HPDE6-E6E7 (cell line): ENCODE measurements at regions not wholly inside any gene's neighbourhood (a gene's known extent, or its start where the extent isn't known, plus 50 kb on each side); places are given as distances from the start of the nearest gene placed in this dataset.
A peak's percentile ranks its signal among the peaks of the same experiment; 100 is the strongest.

Experiments
- DNase-seq: peaks from one replicate; pipeline ENCODE4 v3.0.0; 2011; ENCODE audit warnings: missing footprints; ENCODE audit errors: extremely low spot score

GRCh38 chr15:98025237-98025636, 64.7 kb downstream of the ARRDC4 start:
- peak; percentile 58 for DNase-seq

DNA sequence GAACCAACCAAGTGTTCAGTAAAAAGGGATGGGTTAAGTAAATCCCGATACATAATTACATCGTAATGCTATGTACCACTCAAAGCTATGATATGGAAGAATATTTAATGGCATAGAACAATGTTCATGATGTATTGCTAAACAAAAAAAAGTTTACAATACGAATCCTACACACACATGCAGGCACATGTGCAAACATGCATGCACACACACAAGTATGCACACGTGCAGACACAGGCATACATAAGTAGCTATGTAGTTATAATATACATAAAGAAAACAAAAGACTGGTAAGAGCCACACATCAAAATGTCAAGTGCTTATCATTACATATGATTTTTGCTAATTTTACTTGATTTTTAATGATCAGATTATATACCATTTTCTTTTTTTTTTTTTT, 74.2 kb downstream of the ARRDC4 start:
- DNase-seq, result no peak

- DNase-seq, result no peak
Observed at GRCh38 chr15:98035134-98035533, 74.6 kb downstream of the ARRDC4 start.

- peak; percentile 62 for DNase-seq
Observed at GRCh38 chr15:98035577-98036010, 75.1 kb downstream of the ARRDC4 start.

DNA sequence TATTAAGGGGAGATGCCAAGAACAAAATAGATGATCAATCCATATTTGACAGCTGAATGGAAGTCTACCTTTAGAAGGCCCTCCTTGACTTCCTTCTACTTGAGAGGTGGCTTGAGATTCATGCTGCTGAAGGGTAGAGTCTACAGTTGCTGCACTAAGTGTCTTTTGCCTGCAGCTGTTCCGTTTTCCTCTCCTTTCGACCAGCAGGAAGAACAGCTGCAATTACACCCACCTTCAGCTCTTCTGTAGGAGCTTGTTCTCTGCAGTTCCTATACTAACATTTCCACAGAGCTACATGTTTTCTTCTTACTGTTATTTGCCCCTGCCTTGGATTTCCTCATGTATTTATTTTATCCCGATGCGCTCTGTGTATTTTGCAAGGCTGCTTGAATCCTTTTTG, 79.1 kb downstream of the ARRDC4 start:
- no peak for DNase-seq

DNA sequence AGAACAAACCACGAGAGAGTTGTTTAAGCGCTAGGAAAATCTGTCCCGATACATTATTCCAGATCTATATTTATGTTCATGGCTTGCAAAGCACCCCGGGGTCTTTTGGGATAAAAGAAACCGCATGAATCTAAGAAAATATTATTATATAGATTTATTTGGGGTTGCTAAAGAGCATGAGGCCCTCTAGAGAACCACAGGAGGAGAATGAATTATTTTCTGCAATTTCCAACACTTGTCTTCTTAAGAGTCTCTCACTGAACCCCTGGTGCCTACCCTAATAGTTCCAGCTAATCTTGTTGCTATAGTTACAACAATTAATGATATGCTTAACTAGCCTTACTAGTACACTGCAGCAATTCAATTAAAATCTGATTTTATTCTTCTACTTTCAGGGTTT, 79.6 kb downstream of the ARRDC4 start:
- DNase-seq, result no peak

DNA sequence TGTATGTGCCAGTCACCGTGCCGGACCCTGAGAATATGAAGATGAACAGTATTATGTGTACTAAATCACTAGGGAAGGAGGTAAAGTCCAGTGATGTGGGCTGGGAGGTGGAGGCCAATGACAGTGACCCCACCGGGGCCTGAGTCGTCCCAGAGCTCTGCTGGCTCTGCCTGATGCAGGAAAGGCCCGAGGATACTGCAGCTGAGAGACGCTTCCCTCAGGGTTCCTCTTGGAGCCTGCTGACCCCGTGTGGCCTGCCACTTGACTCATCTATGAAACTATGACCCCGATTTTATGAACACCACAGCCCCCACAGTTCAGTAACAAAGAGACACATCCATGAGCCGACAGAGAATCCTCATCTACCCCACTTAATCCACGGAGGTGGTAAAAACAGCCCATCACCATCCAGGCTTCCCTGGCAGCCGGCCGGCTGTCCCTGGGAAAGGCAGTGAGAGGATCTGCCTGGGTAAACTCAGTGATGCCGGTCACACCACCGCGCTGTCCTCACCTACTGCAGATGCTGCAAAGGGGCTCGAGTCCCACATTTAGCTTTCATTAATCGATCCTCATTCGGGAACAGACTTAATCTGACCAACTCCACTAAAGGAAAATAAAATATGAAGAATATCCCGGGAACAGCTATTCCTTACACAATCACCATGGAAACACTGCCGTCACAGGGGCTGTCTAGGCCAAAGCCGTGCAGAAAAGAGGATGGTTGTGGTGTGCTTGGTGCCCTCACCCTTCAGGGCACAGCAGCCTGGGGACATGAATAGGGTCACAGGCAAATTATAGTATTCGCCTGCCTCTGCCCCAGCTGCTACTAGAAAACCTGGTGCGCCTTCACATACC, 82.9 kb downstream of the ARRDC4 start:
- no peak for DNase-seq

GRCh38 chr15:98051734-98052133, 91.2 kb downstream of the ARRDC4 start:
- no peak for DNase-seq

GRCh38 chr15:98057453-98057852, 97.0 kb downstream of the ARRDC4 start:
- no peak for DNase-seq

GRCh38 chr15:98062869-98063268, 102.4 kb downstream of the ARRDC4 start:
- DNase-seq, result no peak

GRCh38 chr15:98063315-98063714, 102.8 kb downstream of the ARRDC4 start:
- no peak for DNase-seq

- DNase-seq, result no peak
Observed at GRCh38 chr15:98063871-98064270, 103.4 kb downstream of the ARRDC4 start.

- DNase-seq, result no peak
Observed at GRCh38 chr15:98067339-98067738, 106.8 kb downstream of the ARRDC4 start.

DNA sequence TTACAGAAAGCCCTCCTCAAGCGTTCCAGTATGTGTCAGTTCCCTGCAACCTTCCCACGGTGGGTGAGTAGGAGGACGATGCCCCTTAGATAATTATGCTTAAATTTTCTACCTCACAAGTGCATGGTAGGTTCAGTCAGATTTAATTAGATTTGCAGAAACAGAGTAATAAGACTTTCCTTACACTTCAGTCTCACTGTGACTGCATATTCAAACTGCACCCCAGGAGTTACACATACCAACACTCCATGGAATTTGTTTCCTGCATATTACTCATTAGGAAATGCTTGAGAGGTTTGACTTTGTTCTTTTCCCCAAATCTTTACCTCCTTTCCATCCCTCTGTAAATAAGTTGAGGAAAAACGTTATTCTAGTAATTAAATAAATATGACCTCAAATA, 108.8 kb downstream of the ARRDC4 start:
- DNase-seq, result no peak

DNA sequence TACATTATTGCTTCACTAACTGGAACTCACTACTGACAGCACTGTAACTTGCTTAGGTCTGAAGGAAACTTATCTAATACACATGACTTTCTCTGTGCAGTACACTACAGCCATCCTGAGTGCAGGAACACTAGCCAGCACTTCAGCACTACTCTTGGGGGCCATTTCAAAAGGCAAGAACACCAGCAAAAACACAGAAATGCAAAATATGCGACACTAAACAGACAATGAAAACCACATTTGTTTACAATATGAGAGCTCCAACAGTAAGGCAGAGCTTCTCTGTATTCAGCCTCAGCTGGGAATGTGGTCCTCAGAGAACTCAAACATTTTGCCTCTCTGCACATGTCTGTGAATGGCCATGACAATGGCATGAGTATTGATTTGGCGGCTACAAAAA, 109.6 kb downstream of the ARRDC4 start:
- no peak for DNase-seq

GRCh38 chr15:98071786-98072185, 111.3 kb downstream of the ARRDC4 start:
- DNase-seq, result no peak

- no peak for DNase-seq
Observed at GRCh38 chr15:98075441-98075840, 114.9 kb downstream of the ARRDC4 start.

DNA sequence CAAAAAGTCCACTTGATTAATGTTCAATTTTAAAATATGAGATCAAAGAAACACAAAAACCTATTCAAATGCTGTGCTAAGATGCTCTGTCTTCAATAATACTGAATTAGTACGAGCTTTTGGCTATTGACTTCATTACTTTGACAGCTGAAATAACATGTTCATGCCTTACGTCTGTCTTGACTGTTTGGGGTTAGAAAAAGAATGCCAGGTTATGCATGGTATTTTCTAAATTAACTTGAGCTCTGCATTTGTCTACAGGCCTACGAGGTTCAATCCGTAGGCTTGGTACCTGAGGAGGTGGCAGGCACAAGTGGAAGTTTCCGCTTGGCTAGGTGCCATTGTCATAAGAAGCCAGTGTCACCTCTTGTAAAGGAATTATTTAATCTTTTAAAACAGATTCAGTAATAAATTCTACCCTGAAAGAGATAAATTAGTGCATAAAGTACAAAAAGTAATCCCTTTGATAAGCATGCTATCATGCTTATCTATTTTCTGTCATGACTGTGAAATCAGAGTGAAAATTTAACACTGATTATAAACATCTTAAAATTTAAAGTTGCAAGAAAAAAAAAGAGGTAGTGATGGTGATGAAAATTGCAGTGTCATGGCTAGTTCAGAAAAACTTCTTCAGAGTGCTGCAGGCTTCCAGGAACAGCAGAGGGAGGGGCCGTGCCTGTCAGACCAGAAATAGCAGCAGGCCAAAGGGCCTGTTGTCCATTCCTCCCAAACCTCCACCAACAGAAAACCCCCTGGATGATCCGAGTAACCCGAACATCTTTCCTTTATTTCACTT, 115.7 kb downstream of the ARRDC4 start:
- no peak for DNase-seq

DNA sequence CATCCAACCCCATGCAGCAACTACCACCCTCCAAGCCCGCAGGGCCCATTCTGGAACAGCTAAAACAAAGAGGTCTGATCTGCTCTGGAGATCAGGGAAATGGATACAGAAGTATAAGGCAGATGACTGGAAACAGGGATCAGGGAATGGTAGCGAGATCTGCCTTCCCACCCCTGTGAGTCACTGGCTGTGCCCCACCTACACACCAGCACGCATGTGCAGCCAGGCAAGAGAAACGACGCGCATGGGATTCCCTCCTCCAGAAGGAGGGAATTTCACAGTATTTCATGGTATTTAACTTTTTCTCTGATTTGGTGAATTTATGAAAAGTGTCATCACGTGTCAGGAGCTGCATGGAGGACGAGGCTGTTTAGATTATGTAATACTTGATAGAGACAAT, 116.7 kb downstream of the ARRDC4 start:
- no peak for DNase-seq

DNA sequence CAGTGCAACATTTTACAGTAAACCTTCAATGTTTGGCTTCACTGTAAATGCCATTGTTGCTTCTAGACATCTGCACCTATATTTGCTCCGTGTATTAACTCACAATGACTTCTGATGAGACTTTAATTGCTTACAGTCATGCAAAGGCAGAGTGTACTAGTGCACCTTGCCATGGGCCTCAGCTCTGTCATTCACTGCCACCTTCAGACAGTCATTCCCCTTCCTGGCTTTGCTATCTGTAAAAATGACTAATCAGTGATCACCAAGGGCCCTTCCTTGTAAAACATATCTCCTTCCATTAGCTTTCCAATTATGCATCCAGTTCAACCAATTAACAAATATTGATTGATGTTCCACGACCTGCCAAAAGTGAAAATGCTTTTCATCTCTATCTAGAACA, 120.3 kb downstream of the ARRDC4 start:
- DNase-seq, result no peak

- no peak for DNase-seq
Observed at GRCh38 chr15:98083203-98083910, 122.9 kb downstream of the ARRDC4 start.

DNA sequence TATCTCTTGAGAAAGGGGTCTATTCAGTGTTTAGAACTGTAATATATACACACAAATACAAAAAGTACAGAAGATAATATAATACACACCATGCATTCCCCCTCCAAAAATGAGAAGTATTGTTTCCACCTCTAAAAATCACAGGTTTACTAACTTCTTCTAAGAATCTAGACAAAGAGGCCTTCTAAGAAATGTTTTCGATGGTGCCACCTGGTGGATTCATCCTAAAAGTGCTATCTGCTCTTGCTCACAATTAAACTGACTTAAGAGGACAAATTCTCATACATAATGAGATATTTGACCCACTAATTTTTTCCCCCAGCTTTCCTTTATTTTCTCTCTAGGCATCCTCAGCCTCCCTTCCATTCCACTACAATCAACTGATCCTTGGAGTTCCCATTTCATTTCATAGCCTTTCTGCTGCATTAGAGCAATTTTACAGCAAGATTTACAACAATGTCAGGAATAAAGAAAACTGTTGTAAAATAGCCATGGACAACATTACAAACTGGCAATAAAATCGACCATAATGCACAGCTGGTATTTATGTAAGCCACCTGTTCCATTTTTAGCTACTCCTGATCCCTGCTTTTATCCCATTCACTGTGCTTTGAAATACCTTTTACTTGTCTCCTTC, 124.6 kb downstream of the ARRDC4 start:
- DNase-seq, result peak; percentile 19
